GM21528 (cell line): ENCODE measurements at regions not wholly inside any gene's neighbourhood (a gene's known extent, or its start where the extent isn't known, plus 50 kb on each side); places are given as distances from the start of the nearest gene placed in this dataset.
"Not testable (repeated sequence)": the region's sequence is repeated elsewhere in the genome, so short reads cannot be mapped to it uniquely, and the experiment has no call there.

Experiments used
- ATAC-seq: cut with Tn5 transposase; IDR thresholded peaks from one replicate; pipeline ENCODE4 v1.9.1; 2021; ENCODE audit warnings: mild to moderate bottlenecking, moderate library complexity; ENCODE audit not compliant: unreplicated experiment, low FRiP score

GRCh38 chr10:114872519-114873087 is 51.0 kb downstream of the FHIP2A start:
- ATAC-seq, result no peak

GRCh38 chr10:114874827-114875411 is 53.3 kb downstream of the FHIP2A start:
- peak; percentile 57 for ATAC-seq

GRCh38 chr10:114875590-114876081 is 54.1 kb downstream of the FHIP2A start:
- ATAC-seq, result not testable (repeated sequence)

- no peak for ATAC-seq
Measured at GRCh38 chr10:114876169-114876568, 54.6 kb downstream of the FHIP2A start.

- peak; percentile 78 for ATAC-seq
Measured at GRCh38 chr10:114876602-114877300, 55.2 kb downstream of the FHIP2A start.

- ATAC-seq, result no peak
Measured at GRCh38 chr10:114877301-114877644, 55.7 kb downstream of the FHIP2A start.

GRCh38 chr10:114879093-114879492 is 57.5 kb downstream of the FHIP2A start:
- no peak for ATAC-seq

- ATAC-seq, result peak; percentile 53
Measured at GRCh38 chr10:114879541-114880158, 58.1 kb downstream of the FHIP2A start.

GRCh38 chr10:114881417-114881816 is 56.6 kb upstream of the TRUB1 start:
- no peak for ATAC-seq

GRCh38 chr10:114881901-114882300 is 56.1 kb upstream of the TRUB1 start:
- no peak for ATAC-seq

GRCh38 chr10:114885443-114885842 is 52.6 kb upstream of the TRUB1 start:
- no peak for ATAC-seq
